Fibroblast of the aortic adventitia (primary cell): ENCODE measurements at regions not wholly inside any gene's neighbourhood (a gene's known extent, or its start where the extent isn't known, plus 50 kb on each side); places are given as distances from the start of the nearest gene placed in this dataset.

Experiments used
- DNase-seq: peaks from one replicate; pipeline ENCODE4 v3.0.0-alpha.2; 2010; ENCODE audit warnings: low read depth
- H3K4me3 ChIP-seq: 2 replicates; pipeline ENCODE4 v1.5.1; 2011; ENCODE audit warnings: low read depth, mild to moderate bottlenecking, control low read depth, low read length, moderate library complexity
- TF ChIP-seq, protein P1 (sequence below): IDR thresholded peaks from 2 replicates; pipeline ENCODE4 v1.5.1; 2011; ENCODE audit warnings: mild to moderate bottlenecking, low read length, control low read depth, inconsistent platforms; ENCODE audit not compliant: insufficient read depth

- no peak overlapping the region for H3K4me3 ChIP-seq
- TF ChIP-seq, protein P1, sequence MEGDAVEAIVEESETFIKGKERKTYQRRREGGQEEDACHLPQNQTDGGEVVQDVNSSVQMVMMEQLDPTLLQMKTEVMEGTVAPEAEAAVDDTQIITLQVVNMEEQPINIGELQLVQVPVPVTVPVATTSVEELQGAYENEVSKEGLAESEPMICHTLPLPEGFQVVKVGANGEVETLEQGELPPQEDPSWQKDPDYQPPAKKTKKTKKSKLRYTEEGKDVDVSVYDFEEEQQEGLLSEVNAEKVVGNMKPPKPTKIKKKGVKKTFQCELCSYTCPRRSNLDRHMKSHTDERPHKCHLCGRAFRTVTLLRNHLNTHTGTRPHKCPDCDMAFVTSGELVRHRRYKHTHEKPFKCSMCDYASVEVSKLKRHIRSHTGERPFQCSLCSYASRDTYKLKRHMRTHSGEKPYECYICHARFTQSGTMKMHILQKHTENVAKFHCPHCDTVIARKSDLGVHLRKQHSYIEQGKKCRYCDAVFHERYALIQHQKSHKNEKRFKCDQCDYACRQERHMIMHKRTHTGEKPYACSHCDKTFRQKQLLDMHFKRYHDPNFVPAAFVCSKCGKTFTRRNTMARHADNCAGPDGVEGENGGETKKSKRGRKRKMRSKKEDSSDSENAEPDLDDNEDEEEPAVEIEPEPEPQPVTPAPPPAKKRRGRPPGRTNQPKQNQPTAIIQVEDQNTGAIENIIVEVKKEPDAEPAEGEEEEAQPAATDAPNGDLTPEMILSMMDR = no peak
- no peak for DNase-seq
Observed at GRCh38 chr18:38900445-38900844, 1334.8 kb upstream of the CELF4 start.

GRCh38 chr18:38900031-38900430, 1334.4 kb upstream of the CELF4 start:
- DNase-seq = no peak
- TF ChIP-seq, protein P1 = no peak
- no peak overlapping the region for H3K4me3 ChIP-seq

GRCh38 chr18:38899252-38899651, 1333.7 kb upstream of the CELF4 start:
- TF ChIP-seq, protein P1 = no peak
- no peak overlapping the region for H3K4me3 ChIP-seq
- DNase-seq = no peak

- H3K4me3 ChIP-seq = no peak overlapping the region
- no peak for DNase-seq
- TF ChIP-seq, protein P1 = no peak
Observed at GRCh38 chr18:38898167-38898566, 1332.6 kb upstream of the CELF4 start.

- no peak overlapping the region for H3K4me3 ChIP-seq
- no peak for DNase-seq
- TF ChIP-seq, protein P1 = no peak
Observed at GRCh38 chr18:38895560-38895959, 1330.0 kb upstream of the CELF4 start.

GRCh38 chr18:38887671-38888020, 1322.0 kb upstream of the CELF4 start:
- TF ChIP-seq, protein P1 = no peak
- no peak for DNase-seq
- no peak overlapping the region for H3K4me3 ChIP-seq

DNA sequence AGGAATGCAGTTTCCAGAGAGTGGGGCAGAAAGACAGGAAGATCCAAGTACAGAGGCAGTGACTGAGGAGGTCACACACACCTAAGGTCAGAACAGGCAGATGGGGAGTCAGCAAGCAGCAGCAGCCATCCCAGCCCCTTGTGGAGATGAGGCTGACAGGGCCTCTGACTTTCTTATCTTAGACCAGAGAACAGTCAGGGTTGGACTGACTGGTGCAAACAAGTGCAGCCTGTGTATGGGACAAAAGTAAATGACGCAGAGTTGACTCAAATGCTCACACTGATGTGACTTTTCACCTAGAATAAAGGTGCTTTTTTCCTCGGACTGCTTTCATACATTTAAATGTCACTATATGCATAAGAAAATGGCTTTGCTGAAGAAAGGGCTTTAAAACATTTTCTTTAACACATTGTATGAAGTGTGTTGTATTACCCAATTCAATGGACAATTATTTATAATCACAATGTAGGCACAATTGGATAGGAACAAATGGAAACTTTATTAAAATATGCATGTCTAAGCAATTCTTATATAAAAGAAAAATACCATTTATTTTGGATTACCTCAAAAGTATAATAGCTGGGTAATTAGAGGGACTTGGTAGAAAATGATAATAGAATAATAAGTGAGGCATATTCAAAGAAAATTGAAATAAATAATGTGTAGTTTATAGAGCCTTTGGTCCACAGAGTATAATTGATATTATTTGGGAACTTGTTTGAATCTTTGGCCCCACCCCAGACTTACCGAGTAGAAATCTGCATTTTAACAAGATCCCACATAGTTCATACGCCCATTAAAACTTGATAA, 1321.5 kb upstream of the CELF4 start:
- no peak for DNase-seq
- no peak overlapping the region for H3K4me3 ChIP-seq
- TF ChIP-seq, protein P1 = no peak
